Caco-2 (cell line): ENCODE measurements at regions not wholly inside any gene's neighbourhood (a gene's known extent, or its start where the extent isn't known, plus 50 kb on each side); places are given as distances from the start of the nearest gene placed in this dataset.

Experiments used
- BruUV-seq: library from RNA; stranded (reverse); fragments of 400-500 nt; replicated peaks from 2 replicates; lab custom pipeline; 2021; lab: Mats Ljungman, UMichigan
- CTCF ChIA-PET: fragments of 300-600 bp; sonication (Branson Sonifier 250); formaldehyde crosslinking; loops from one replicate; lab custom pipeline; 2022; ENCODE audit warnings: antibody characterized with exemption; lab: Charles Lee
- POLR2A ChIA-PET: fragments of 300-600 bp; sonication (Branson Sonifier 250); formaldehyde crosslinking; loops from one replicate; lab custom pipeline; 2022; ENCODE audit warnings: antibody characterized with exemption; lab: Charles Lee
- DNase-seq, 2 experiments: peaks; one replicate each; pipeline versions ENCODE4 v3.0.0 to v3.0.0-alpha.2; 2020 to 2022
- H3K27me3 ChIP-seq: replicated peaks from 2 replicates; pipeline ENCODE4 v1.6.0; 2011; ENCODE audit warnings: low read length; ENCODE audit not compliant: control insufficient read depth, insufficient read depth
- H3K36me3 ChIP-seq: 2 replicates; pipeline ENCODE4 v1.5.1; 2011; ENCODE audit warnings: low read length; ENCODE audit not compliant: control insufficient read depth, insufficient read depth
- H3K4me1 ChIP-seq: fragments of 250-450 bp; sonication (Bioruptor Pico); 2 replicates; pipeline ENCODE4 v1.5.1; 2020; ENCODE audit warnings: mild to moderate bottlenecking
- H3K4me3 ChIP-seq: 2 replicates; pipeline ENCODE4 v1.5.1; 2011; ENCODE audit warnings: low read depth, mild to moderate bottlenecking, control low read depth, low read length
- H3K9me3 ChIP-seq: fragments of 250-450 bp; sonication (Bioruptor Pico); 2 replicates; pipeline ENCODE4 v1.5.1; 2020; ENCODE audit warnings: mild to moderate bottlenecking, moderate library complexity
- H3K27ac Mint-ChIP-seq: one replicate; pipeline ENCODE4 v1.8.0; 2022; ENCODE audit warnings: mixed read lengths; ENCODE audit not compliant: unreplicated experiment
- H3K27me3 Mint-ChIP-seq: one replicate; pipeline ENCODE4 v1.8.0; 2022; ENCODE audit warnings: mixed read lengths; ENCODE audit not compliant: insufficient read depth, unreplicated experiment
- H3K36me3 Mint-ChIP-seq: one replicate; pipeline ENCODE4 v1.8.0; 2022; ENCODE audit warnings: mild to moderate bottlenecking, mixed read lengths; ENCODE audit not compliant: insufficient read depth, unreplicated experiment
- H3K4me1 Mint-ChIP-seq: one replicate; pipeline ENCODE4 v1.8.0; 2022; ENCODE audit warnings: low read depth, mixed read lengths; ENCODE audit not compliant: unreplicated experiment
- H3K4me3 Mint-ChIP-seq: one replicate; pipeline ENCODE4 v1.8.0; 2022; ENCODE audit warnings: mild to moderate bottlenecking, moderate library complexity, mixed read lengths; ENCODE audit not compliant: unreplicated experiment
- H3K9me3 Mint-ChIP-seq: one replicate; pipeline ENCODE4 v1.8.0; 2022; ENCODE audit warnings: mixed read lengths; ENCODE audit not compliant: unreplicated experiment
- CTCF ChIP-seq, 2 experiments: fragments of 200-600 bp in 1 of 2; IDR thresholded peaks; 1 replicate in 1 of 2; 2 replicates in 1 of 2; pipeline versions ENCODE4 v1.5.1 to v1.8.0; 2011 to 2022; ENCODE audit warnings: antibody characterized with exemption in 1 of 2, control low read depth in 1 of 2, inconsistent platforms in 1 of 2, low read depth in 1 of 2, low read length in 1 of 2, mild to moderate bottlenecking in 1 of 2, moderate library complexity in 1 of 2; ENCODE audit not compliant: insufficient read depth in 1 of 2, severe bottlenecking in 1 of 2, unreplicated experiment in 1 of 2
- intact Hi-C: fragments of 100-400 bp; cut with micrococcal nuclease; formaldehyde crosslinking; loops from one replicate; pipeline ENCODE4 v1.10.0; 2022; ENCODE audit not compliant: unreplicated experiment

- no peaks in the 10 kb centered on the region for H3K9me3 Mint-ChIP-seq
- no peaks in the 10 kb centered on the region for H3K36me3 ChIP-seq
- CTCF ChIA-PET: no interaction called here
- H3K4me1 ChIP-seq: no peaks in the 10 kb centered on the region
- H3K4me3 Mint-ChIP-seq: no peak overlapping the region
- H3K4me3 ChIP-seq: no peak overlapping the region
- H3K4me1 Mint-ChIP-seq: no peaks in the 10 kb centered on the region
- no peaks in the 10 kb centered on the region for H3K9me3 ChIP-seq
- no TSS peak for BruUV-seq
- no peaks in the 10 kb centered on the region for H3K36me3 Mint-ChIP-seq
- H3K27me3 ChIP-seq: no peaks in the 10 kb centered on the region
- intact Hi-C loops: no loop called here
- no peak for DNase-seq
- H3K27ac Mint-ChIP-seq: no peak overlapping the region
- POLR2A ChIA-PET: no interaction called here
- TF ChIP-seq CTCF (IDR thresholded peaks at IDR 0.05; ENCODE audit: insufficient read depth in 1 of 2, low read depth in 1 of 2, low read length in 1 of 2, severe bottlenecking in 1 of 2, unreplicated experiment in 1 of 2): no peak
- H3K27me3 Mint-ChIP-seq: peaks cover 12% of the 10 kb centered on the region
These were observed 128.8 kb upstream of the TACR1 start for GRCh38 chr2:75328156-75328555.

GRCh38 chr2:75327334-75327733 is 128.0 kb upstream of the TACR1 start:
- intact Hi-C loops: no loop called here
- Histone ChIP-seq H3K4me1 (no peaks in the 10 kb centered on the region), H3K4me3 (no peak overlapping the region), H3K36me3 (no peaks in the 10 kb centered on the region), H3K9me3 (no peaks in the 10 kb centered on the region), H3K27me3 (no peaks in the 10 kb centered on the region)
- DNase-seq: no peak
- Mint-ChIP-seq H3K36me3 (no peaks in the 10 kb centered on the region), H3K4me3 (no peak overlapping the region), H3K4me1 (no peaks in the 10 kb centered on the region), H3K27ac (no peak overlapping the region), H3K27me3 (peaks cover 12% of the 10 kb centered on the region), H3K9me3 (no peaks in the 10 kb centered on the region)
- CTCF ChIA-PET: no interaction called here
- no TSS peak for BruUV-seq
- no peak for TF ChIP-seq CTCF (IDR thresholded peaks at IDR 0.05; ENCODE audit: insufficient read depth in 1 of 2, low read depth in 1 of 2, low read length in 1 of 2, severe bottlenecking in 1 of 2, unreplicated experiment in 1 of 2)
- POLR2A ChIA-PET: no interaction called here

- POLR2A ChIA-PET: no interaction called here
- CTCF ChIA-PET: no interaction called here
- no peaks in the 10 kb centered on the region for H3K36me3 ChIP-seq
- DNase-seq: no peak
- H3K27ac Mint-ChIP-seq: no peak overlapping the region
- H3K36me3 Mint-ChIP-seq: no peaks in the 10 kb centered on the region
- H3K9me3 Mint-ChIP-seq: no peaks in the 10 kb centered on the region
- peaks cover 12% of the 10 kb centered on the region for H3K27me3 Mint-ChIP-seq
- H3K4me1 ChIP-seq: no peaks in the 10 kb centered on the region
- no peak overlapping the region for H3K4me3 Mint-ChIP-seq
- no TSS peak for BruUV-seq
- H3K4me3 ChIP-seq: no peak overlapping the region
- intact Hi-C loops: no loop called here
- no peaks in the 10 kb centered on the region for H3K27me3 ChIP-seq
- no peak for TF ChIP-seq CTCF (IDR thresholded peaks at IDR 0.05; ENCODE audit: insufficient read depth in 1 of 2, low read depth in 1 of 2, low read length in 1 of 2, severe bottlenecking in 1 of 2, unreplicated experiment in 1 of 2)
- H3K9me3 ChIP-seq: no peaks in the 10 kb centered on the region
- no peaks in the 10 kb centered on the region for H3K4me1 Mint-ChIP-seq
These were observed 127.3 kb upstream of the TACR1 start for GRCh38 chr2:75326645-75327044.
